ENCODE measurements at regions not wholly inside any gene's neighbourhood (a gene's known extent, or its start where the extent isn't known, plus 50 kb on each side); places are given as distances from the start of the nearest gene placed in this dataset.

- TF ChIP-seq POLR2A (IDR thresholded peaks at IDR 0.05) (no peak), CTCF (IDR thresholded peaks at IDR 0.05) (no peak), POLR2AphosphoS5 (IDR thresholded peaks at IDR 0.05) (no peak)
Measured at GRCh38 chr10:53726921-53727320, 954.3 kb upstream of the MBL2 start.
